ENCODE measurements at regions not wholly inside any gene's neighbourhood (a gene's known extent, or its start where the extent isn't known, plus 50 kb on each side); places are given as distances from the start of the nearest gene placed in this dataset.

- TF ChIP-seq, protein P1, sequence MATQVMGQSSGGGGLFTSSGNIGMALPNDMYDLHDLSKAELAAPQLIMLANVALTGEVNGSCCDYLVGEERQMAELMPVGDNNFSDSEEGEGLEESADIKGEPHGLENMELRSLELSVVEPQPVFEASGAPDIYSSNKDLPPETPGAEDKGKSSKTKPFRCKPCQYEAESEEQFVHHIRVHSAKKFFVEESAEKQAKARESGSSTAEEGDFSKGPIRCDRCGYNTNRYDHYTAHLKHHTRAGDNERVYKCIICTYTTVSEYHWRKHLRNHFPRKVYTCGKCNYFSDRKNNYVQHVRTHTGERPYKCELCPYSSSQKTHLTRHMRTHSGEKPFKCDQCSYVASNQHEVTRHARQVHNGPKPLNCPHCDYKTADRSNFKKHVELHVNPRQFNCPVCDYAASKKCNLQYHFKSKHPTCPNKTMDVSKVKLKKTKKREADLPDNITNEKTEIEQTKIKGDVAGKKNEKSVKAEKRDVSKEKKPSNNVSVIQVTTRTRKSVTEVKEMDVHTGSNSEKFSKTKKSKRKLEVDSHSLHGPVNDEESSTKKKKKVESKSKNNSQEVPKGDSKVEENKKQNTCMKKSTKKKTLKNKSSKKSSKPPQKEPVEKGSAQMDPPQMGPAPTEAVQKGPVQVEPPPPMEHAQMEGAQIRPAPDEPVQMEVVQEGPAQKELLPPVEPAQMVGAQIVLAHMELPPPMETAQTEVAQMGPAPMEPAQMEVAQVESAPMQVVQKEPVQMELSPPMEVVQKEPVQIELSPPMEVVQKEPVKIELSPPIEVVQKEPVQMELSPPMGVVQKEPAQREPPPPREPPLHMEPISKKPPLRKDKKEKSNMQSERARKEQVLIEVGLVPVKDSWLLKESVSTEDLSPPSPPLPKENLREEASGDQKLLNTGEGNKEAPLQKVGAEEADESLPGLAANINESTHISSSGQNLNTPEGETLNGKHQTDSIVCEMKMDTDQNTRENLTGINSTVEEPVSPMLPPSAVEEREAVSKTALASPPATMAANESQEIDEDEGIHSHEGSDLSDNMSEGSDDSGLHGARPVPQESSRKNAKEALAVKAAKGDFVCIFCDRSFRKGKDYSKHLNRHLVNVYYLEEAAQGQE (IDR thresholded peaks at IDR 0.05; ENCODE audit: unreplicated experiment): no peak
- TF ChIP-seq POLR2AphosphoS5 (IDR thresholded peaks at IDR 0.05; ENCODE audit: low read depth) (no peak), STAT1 (IDR thresholded peaks at IDR 0.05; ENCODE audit: unreplicated experiment) (no peak), JUNB (IDR thresholded peaks at IDR 0.05; ENCODE audit: unreplicated experiment) (no peak), ZNF114 (CRISPR knock-in tag; IDR thresholded peaks at IDR 0.05) (no peak), EZH2phosphoT487 (IDR thresholded peaks at IDR 0.05; ENCODE audit: unreplicated experiment) (no peak), CTCF (conservative IDR thresholded peaks at IDR 0.05; ENCODE audit: low read depth in 2 of 2) (no peak)
Observed at GRCh38 chr13:105037110-105037509, 1498.4 kb downstream of the EFNB2 start (continued).

GRCh38 chr13:105035092-105035491 lies 1500.4 kb downstream of the EFNB2 start:
- no peaks in the 10 kb centered on the region for H3K36me3 Mint-ChIP-seq (ENCODE audit: low read depth)
- H3K9me3 Mint-ChIP-seq: no peaks in the 10 kb centered on the region
- no peak overlapping the region for H3K4me3 ChIP-seq
- H3K27me3 Mint-ChIP-seq (ENCODE audit: insufficient read depth, low read depth, poor library complexity): peaks cover 2% of the 10 kb centered on the region
- ATAC-seq: no peak
- no peak overlapping the region for H3K4me2 ChIP-seq
- H3K4me3 Mint-ChIP-seq: no peak overlapping the region
- no peaks in the 10 kb centered on the region for H3K27me3 ChIP-seq (ENCODE audit: insufficient read depth)
- H3K4me1 ChIP-seq (ENCODE audit: insufficient read depth): peaks cover 31% of the 10 kb centered on the region
- H3K36me3 ChIP-seq (ENCODE audit: insufficient read depth): no peaks in the 10 kb centered on the region
- H3K27ac Mint-ChIP-seq: no peak overlapping the region
- DNase-seq (ENCODE audit: low spot score): no peak
- peaks cover 6% of the 10 kb centered on the region; the same call in 1 of the 2 replicates for H3K9me2 ChIP-seq (ENCODE audit: insufficient read depth)
- no peaks in the 10 kb centered on the region for H4K20me1 ChIP-seq (replicated peaks; ENCODE audit: insufficient read depth)
- H3K79me2 ChIP-seq (replicated peaks; ENCODE audit: insufficient read depth): no peaks in the 10 kb centered on the region
- H2AFZ ChIP-seq: no peak overlapping the region
- H3K27ac ChIP-seq (ENCODE audit: low read depth): no peak overlapping the region
- no peaks in the 10 kb centered on the region for H3F3A ChIP-seq (replicated peaks; ENCODE audit: low read depth)
- peaks cover 22% of the 10 kb centered on the region for H3K4me1 Mint-ChIP-seq
- TF ChIP-seq EZH2phosphoT487 (IDR thresholded peaks at IDR 0.05; ENCODE audit: unreplicated experiment): no peak
- TF ChIP-seq NANOG (IDR thresholded peaks at IDR 0.05; ENCODE audit: borderline replicate concordance): no peak
- TF ChIP-seq, protein P1 (IDR thresholded peaks at IDR 0.05; ENCODE audit: unreplicated experiment): no peak
- TF ChIP-seq CTCF (conservative IDR thresholded peaks at IDR 0.05; ENCODE audit: low read depth in 2 of 2): no peak
- TF ChIP-seq POLR2AphosphoS5 (IDR thresholded peaks at IDR 0.05; ENCODE audit: low read depth): no peak
- TF ChIP-seq EZH2 (IDR thresholded peaks at IDR 0.05; ENCODE audit: low read depth, unreplicated experiment): no peak
- TF ChIP-seq ZNF331 (CRISPR knock-in tag; IDR thresholded peaks at IDR 0.05; ENCODE audit: low read depth): no peak
- TF ChIP-seq CREB1 (CRISPR knock-in tag; IDR thresholded peaks at IDR 0.05; ENCODE audit: low read depth): no peak
- no peak for TF ChIP-seq STAT1 (IDR thresholded peaks at IDR 0.05; ENCODE audit: unreplicated experiment)
- no peak for TF ChIP-seq ZNF114 (CRISPR knock-in tag; IDR thresholded peaks at IDR 0.05)
- TF ChIP-seq JUNB (IDR thresholded peaks at IDR 0.05; ENCODE audit: unreplicated experiment): no peak
- TF ChIP-seq, protein P2, sequence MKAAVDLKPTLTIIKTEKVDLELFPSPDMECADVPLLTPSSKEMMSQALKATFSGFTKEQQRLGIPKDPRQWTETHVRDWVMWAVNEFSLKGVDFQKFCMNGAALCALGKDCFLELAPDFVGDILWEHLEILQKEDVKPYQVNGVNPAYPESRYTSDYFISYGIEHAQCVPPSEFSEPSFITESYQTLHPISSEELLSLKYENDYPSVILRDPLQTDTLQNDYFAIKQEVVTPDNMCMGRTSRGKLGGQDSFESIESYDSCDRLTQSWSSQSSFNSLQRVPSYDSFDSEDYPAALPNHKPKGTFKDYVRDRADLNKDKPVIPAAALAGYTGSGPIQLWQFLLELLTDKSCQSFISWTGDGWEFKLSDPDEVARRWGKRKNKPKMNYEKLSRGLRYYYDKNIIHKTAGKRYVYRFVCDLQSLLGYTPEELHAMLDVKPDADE (IDR thresholded peaks at IDR 0.05): no peak

Data from GM23338 (cell line).